ENCODE measurements at regions not wholly inside any gene's neighbourhood (a gene's known extent, or its start where the extent isn't known, plus 50 kb on each side); places are given as distances from the start of the nearest gene placed in this dataset.

- TF ChIP-seq CTCF (conservative IDR thresholded peaks at IDR 0.05) (no peak), ZFX (IDR thresholded peaks at IDR 0.05) (no peak)
Observed at GRCh38 chr18:6605115-6605869, 124.2 kb upstream of the ARHGAP28 start.
